Activated CD4-positive, CD25-positive, alpha-beta regulatory T cell treated with anti-CD3 and anti-CD28 coated beads, Interleukin-2, amount 50 U/mL, for 24 hours (primary cell): ENCODE measurements at regions not wholly inside any gene's neighbourhood (a gene's known extent, or its start where the extent isn't known, plus 50 kb on each side); places are given as distances from the start of the nearest gene placed in this dataset.
"Not testable (repeated sequence)": the region's sequence is repeated elsewhere in the genome, so short reads cannot be mapped to it uniquely, and the experiment has no call there.

Experiments used
- ATAC-seq, 2 donors: fragments of 150-1000 bp; cut with Tn5 transposase; one replicate each; pipeline ENCODE4 v1.10.0; 2021; ENCODE audit warnings: mild to moderate bottlenecking in 1 of 2, moderate library complexity in 1 of 2

DNA sequence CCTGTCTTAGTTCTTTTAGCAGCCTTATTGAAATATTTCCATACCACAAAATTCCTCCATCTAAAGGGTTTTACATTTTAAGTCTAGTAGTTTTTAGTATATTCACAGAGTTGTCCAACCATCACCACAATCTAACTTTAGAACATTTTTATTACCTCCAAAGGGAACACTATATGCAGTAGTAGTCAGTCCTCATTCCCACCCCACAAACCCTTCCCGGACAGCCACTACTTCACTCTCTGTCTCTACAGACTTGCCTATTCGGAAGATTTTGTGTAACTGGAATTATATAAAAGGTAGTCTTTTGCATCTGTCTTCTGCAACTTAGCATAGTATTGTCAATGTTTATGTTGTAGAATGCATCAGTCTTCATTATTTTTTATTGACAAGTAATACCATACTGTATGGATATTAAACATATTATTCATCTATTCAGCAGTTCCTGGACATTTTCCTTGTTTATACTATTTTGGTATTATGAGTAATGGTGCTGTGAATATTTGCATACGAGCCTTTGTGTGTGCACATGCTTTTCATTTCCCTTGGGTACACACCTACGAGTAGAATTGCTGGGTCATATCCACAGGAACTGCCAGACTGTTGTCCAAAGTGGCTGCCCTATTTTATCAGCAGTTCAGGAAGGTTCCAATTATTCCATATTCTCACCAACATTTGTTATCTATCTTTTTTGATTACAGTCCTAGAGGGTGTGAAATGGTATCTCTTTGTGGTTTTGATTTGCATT, 60.9 kb upstream of the LANCL2 start:
- no peak for ATAC-seq

DNA sequence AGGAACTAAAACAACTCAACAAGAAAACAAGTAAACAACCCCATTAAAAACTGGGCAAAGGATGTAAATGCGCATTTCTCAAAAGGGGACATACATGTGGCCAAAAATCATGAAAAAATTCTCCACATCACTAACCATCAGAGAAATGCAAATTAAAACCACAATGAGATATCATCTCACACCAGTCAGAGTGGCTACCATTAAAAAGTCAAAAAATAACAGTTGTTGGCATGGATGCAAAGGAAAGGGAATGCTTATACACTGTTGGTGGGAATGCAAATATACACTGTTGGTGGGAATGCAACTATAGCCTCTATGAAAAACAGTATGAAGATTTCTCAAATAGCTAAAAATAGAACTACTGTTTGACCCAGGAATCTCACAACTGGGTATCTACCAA, 60.0 kb upstream of the LANCL2 start:
- no peak for ATAC-seq

DNA sequence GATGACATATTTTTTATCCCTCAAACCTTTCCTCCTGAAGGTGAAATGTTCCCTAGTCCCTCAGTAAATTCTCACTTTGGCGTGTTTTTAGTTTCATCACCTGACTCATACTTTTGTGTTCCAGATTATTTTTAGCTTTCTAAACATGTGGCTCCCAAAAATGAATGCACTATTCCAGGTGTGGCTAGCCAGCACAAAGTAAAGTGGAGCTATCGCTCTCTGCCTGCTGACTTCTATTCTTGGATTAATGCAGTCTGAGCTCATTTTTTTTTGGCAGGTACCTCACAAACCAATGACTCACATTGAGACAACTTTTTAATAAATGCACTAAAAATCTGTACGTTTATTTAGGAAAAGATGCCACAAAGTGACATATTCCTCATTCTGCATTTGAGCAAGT, 58.8 kb upstream of the LANCL2 start:
- ATAC-seq = no peak

DNA sequence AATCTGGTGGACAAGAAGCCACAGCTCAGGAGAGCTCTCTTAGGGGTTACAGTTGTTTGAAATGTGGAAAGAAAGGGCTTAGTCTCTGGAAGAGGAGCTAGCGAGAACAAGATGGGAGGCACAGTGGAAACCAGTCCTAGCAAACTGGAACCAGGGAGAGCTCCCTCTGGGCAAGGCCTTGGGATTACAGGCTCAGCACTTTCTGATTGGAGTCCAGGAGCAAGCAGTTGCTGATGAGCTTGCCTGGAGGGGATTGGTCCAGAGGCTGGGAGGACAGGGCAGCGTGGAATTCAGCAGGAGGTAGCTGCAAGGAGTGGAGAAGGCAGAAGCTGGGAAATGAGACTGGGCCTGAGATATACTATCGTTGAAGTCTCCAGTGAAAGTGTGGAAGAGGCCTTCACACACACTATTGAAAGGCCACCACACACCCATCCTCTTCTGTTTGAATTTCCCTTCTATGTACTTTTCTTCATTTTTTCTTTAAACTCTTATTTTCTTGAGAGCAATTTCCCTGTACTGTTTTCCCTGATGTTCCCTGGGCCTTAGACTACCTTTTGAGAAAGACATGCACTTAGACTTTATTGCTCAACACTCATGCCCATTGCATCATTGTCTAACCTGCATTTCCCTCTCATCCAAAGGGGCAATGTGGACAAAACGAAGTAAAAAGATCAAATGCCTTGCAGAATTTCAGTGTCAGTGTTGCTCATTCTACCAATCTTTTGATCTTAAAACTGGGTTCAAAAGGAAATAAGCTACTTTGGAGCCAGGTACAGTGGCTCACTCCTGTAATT, 57.8 kb upstream of the LANCL2 start:
- ATAC-seq = no peak

DNA sequence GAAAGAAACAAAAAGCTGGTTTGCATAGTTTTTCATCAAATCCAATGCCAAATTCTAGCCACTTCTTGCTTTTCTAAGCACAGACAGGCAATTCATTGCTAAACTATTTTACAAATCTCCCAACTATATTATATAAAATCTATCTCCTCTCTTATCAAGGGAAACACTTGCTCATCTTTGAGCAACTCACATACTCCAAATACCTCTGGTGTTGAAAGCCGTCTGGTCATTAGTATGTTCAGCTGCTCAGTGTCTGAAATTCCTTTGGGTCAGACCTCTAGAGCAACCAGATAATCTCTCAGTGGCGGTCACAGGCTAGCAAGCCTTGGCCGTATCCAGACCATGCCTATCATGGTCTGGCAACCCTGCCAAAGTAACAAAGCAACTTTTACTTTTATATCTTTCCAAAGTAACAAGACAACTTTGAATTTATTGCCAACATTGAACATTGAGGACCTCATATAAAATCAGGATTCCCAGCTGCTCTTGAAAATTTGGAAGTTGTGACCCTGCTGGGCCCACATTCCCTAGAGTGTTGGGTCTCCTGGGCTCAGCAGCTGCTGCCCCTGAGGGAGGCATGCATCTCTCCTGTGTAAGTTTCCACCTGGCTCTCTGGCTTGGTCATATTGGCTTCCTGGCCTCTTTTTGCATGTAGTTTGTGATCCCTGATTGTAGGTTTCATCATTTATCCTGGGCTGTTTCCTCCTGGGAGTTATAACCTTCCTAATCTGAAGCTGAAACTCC, 56.8 kb upstream of the LANCL2 start:
- ATAC-seq = no peak

DNA sequence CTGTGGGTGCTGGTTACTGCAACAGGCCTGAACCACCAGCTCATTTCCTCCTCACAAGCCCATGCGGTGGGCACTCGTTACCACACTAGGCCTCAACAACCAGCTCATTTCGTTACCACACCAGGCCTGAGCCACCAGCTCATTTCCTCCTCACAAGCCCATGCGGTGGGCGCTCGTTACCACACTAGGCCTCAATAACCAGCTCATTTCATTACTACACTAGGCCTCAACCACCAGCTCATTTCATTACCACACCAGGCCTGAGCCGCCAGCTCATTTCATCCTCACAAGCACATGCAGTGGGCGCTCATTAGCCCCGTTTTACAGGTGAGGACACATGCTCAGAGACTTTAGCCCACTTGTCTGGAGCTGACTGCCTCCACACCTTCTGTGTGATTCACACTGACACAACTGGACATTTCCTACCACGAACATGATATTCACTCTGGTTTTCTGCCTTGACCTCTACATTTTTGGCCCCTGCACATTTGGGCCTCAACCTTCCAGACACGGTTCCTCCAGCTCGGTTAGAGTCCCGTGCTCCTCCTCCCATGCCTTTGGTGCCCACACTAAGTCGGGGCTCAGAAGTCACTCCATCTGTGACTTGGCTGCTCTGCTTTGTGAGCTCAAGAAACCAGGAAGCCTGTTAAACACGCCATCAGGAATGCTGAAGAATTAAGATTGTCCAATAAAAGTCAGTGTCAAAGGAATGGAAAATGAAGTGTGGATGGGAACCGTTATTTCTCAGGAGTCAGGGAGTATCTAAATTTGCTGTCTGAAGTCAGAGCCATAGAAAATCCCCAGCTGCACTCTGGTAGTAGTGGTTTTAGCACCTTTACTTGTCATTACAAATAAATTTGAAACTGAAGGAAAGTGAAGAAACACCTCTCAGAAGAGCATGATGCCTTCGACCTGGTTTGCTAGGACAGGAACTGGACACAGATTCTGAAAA, 55.8 kb upstream of the LANCL2 start:
- peak; percentile 90 to 93 for ATAC-seq

DNA sequence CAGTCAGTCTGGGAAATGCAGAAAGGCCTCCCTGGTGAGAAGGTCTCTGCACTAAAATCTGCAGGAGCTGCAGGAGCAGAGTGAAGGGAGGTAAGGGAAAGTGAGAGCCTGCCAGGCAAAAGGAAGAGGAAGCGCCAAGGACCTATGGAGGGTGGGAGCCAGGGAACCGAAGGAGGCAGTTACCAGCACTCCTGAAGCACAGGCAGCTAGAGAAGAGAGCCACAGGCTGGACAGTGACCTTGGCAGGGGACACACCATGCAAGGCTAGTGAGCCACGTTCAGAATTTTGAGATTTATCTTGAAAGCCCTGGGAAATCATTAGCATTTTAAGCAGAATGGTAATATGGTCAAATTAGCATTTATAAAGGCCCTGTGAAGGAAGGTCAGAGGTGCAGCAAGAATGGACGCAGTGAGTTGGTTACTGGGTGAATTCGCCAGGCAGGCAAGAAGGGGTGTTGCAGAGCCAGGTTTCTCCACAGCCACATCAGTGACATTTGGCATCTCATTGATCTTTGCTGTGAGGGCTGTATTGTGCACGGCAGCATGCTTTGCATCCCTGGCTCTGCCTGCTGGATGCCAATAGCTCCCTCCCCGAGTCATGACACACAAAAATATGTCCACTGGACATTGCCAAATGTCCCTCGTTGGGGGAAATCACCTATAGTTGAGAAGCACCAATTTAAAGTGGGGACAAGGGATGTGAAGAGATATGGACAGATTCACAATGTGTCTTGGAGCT, 54.7 kb upstream of the LANCL2 start:
- no peak for ATAC-seq

DNA sequence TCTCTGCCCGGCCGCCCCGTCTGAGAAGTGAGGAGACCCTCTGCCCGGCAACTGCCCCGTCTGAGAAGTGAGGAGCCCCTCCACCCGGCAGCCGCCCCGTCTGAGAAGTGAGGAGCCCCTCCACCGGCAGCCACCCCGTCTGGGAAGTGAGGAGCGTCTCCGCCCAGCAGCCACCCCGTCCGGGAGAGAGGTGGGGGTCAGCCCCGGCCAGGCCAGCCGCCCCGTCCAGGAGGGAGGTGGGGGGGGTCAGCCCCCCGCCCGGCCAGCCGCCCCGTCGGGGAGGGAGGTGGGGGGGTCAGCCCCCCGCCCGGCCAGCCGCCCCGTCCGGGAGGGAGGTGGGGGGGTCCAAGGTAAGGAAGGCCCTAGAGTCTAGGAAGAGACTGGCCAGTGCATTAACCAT, 53.2 kb upstream of the LANCL2 start:
- not testable (repeated sequence) for ATAC-seq

DNA sequence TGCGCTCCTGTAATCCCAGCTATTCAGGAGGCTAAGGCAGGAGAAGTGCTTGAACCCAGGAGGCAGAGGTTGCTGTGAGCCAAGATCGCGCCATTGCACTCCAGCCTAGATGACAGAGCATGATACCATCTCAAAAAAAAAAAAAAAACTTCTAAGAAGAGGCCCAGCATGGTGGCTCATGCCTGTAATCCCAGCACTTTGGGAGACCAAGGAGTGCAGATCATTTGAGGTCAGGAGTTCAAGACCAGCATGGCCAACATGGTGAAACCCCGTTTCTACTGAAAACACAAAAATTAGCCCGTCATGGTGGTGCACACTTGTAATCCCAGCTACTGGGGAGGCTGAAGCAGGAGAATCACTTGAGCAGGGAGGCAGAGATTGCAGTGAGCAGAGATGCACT, 51.5 kb upstream of the LANCL2 start:
- not testable (repeated sequence) for ATAC-seq

DNA sequence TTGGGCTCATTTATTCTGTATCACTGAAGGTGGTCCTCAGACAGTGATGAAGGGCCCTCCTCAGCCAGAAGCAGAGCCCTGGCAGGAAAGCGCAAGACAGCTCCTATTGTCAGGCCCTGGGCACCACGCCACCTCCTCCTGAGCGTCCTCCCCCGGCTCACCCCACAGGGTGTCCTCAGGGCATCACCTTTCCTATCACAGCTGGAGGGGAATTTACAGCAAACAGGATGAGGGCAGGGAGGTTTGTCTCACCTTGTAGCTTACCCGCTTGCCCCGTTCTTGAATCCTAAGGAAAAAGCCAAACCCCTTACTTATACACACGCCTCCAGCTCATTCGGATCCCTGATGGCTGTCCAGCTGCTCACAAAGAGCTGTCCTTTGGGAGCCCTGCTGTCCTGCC, 50.2 kb upstream of the LANCL2 start:
- ATAC-seq = peak in 1 of 2 donors; percentile 17
